GM18511 (cell line): ENCODE measurements at regions not wholly inside any gene's neighbourhood (a gene's known extent, or its start where the extent isn't known, plus 50 kb on each side); places are given as distances from the start of the nearest gene placed in this dataset.
A peak's percentile ranks its signal among the peaks of the same experiment; 100 is the strongest.
"Not testable (repeated sequence)": the region's sequence is repeated elsewhere in the genome, so short reads cannot be mapped to it uniquely, and the experiment has no call there.

Experiments used
- ATAC-seq: cut with Tn5 transposase; IDR thresholded peaks from one replicate; pipeline ENCODE4 v1.9.1; 2021; ENCODE audit warnings: mild to moderate bottlenecking, moderate library complexity; ENCODE audit not compliant: unreplicated experiment

GRCh38 chr13:81041761-81042160 lies 700.8 kb upstream of the SPRY2 start:
- no peak for ATAC-seq

GRCh38 chr13:81031996-81032395 lies 691.1 kb upstream of the SPRY2 start:
- no peak for ATAC-seq

DNA sequence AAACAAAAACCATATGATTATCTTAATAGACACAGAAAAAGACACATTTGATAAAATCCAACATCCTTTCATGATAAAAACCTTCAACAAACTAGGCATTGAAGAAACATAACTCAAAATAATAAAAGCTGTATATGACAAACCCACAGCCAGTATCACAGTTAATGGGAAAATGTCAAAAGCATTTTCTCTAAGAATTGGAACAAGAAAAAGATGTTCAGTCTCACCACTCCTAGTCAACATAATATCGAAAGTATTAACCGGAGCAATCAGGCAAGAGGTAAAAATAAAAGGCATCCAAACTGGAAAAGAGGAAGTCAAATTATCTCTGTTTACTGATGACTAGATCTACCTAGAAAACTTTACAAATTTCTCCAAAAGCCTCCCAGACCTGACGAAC lies 684.2 kb upstream of the SPRY2 start:
- ATAC-seq = no peak

DNA sequence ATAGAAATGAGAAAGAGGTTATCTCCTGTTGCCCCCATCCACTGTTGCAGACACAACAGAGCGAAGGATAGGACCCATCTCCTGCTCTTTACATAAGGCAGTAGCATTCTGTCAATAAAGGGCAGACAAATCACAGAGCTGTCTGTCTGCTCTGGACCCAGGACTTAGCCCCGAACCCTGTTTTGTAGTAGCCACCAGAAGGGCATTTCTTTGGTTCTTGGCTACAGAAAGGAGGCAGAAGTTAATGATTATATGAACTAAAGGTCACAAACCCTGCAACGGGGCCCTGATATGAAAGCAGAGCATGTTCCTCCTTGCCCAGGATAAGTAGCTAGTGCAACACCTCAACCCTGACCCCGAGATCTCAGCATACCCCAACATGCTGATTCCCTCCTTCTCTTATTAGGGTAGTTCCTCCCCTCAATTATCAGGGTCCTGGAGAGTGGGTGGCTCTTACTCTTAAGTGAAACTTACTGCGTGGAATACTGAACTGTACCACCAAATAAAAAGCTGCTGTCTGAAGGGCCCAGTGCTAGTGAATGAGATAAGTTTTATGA lies 680.4 kb upstream of the SPRY2 start:
- no peak for ATAC-seq

DNA sequence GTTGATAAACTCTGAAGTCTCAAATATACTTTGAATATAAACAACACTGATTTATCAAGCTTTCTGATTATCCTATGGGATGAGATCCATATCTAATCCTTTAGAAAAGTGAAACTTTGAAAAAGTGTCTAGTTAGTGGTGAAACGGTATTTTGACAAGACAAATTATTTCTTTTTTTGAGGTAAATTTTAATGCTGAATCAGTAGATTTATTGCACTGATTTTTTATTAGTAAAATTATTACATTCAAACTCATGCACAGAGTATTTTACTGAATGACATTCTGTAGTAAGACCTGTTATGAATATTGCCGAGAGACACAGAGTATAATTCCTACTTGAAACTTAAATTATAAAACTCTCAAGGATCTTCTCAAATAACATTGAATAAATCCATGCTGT lies 679.1 kb upstream of the SPRY2 start:
- no peak for ATAC-seq

- no peak for ATAC-seq
Observed at GRCh38 chr13:81018936-81019335, 678.0 kb upstream of the SPRY2 start.

DNA sequence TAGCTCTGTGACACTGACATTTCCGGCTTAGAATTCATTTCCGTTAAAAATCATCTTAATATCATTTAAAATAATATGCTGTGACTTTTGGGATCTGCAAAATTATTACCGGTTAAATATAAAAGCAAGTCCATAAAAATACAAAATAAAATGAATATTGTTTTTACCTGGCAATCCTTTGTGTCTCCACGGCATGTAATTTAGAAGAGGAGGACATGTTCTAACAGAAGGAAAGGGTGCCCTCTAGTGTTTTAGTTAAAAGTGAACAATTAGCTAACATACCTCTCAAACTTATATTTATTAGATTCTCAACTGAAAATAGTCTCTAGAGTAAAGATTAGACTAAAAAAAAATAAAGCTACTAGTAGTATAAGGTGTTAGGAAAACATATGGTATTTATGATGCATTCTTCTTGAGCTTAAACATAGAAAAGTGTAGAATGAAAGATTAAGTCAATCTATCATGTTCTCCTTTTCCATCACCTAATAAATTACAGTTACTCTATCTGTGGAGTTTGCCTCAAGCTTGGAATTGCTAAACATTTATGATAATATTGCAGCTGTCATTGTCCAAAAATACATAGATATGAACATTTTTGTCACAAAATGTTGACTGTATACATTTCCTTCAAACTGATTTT lies 676.7 kb upstream of the SPRY2 start:
- ATAC-seq = peak; percentile 81

DNA sequence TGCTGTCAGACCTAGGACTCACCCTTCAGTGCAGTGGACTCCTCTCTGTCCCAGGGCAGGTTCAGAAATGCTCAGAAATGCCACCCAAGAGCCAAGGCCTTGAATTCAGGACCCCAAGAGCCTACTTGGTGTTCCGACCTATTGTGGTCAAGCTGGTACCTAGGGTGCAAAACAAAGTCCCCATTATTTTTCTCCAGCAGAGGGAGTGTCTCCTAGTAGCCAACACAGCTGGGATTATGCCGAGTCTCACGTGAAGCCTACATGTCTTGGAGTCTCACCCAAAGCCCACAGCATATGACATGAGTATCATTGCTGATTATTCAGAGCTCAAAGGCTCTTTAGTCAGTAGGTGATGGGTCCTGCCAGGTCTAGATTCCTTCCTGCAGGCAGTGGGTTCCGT lies 671.1 kb upstream of the SPRY2 start:
- no peak for ATAC-seq

DNA sequence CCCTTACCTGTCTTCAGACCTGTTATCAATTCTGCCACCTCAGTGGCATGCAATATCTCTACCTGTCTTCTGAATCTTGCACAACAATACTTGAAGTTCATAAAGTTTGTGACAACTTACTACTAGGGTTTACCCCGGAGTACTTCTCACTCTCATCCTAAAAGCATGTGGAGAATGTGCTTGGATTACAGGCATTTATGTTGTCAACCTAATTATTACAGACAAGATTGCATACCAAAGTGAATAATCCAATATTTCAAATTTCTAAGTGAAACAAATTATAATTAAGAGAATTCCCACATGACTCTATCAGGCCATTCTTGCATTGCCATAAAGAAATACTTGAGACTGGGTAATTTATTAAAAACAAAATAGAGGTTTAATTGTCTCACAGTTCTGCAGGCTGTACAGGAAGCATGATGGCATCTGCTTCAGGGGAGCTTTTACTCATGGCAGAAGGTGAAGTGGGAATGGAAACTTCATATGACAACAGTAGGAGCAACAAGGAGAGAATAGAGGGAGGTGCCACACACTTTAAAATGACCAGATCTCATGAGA lies 661.0 kb upstream of the SPRY2 start:
- ATAC-seq = no peak

- ATAC-seq = not testable (repeated sequence)
Observed at GRCh38 chr13:80998603-80999002, 657.7 kb upstream of the SPRY2 start.

GRCh38 chr13:80989747-80990146 lies 648.8 kb upstream of the SPRY2 start:
- no peak for ATAC-seq

DNA sequence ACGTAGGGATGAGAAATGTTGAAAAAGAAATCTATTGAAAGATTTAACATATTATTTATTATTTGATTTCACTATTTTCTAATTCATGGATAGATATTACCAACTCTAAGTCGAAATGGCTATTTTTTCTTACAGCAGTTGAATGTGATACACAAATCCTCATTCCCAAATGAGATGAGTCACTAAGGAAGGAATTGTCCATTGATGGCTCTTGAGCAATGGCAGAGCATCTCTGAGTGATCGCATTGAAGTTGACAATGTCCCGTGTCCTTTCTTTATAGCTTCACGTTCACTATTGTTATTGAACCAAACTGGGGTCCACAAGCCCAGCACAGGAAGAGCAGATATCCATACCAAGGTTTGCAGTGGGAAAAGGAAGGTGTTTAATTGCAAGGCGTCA lies 648.3 kb upstream of the SPRY2 start:
- ATAC-seq = no peak

- ATAC-seq = no peak
Observed at GRCh38 chr13:80988391-80989151, 647.6 kb upstream of the SPRY2 start.

DNA sequence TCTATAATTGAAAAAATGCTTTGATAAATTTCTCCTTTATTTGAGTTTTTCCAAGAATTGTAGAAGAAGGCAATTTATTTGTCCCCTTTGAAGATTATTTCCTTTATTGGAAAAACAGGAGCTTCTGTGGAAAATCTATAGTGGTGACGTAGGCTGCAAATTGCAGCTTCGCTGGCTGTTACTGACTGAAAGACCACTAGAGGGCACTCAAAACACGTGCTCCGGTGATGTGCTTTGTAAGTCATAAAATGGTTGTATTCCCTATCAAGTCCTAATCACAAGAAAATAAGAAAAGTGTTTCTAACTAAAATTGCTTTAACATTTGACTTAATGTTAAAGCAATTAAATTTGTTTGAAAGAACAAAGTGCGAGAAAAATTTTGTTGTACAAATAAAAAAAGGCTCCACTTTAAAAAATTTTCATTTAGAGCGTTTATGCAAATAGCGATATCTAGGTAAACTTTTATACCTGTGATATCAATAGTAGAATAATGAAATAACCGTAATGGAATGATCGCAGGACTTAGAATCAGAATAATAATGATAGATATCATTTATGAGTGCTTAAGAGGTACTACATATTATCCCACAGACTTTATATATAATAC lies 638.2 kb upstream of the SPRY2 start:
- ATAC-seq = peak; percentile 96

DNA sequence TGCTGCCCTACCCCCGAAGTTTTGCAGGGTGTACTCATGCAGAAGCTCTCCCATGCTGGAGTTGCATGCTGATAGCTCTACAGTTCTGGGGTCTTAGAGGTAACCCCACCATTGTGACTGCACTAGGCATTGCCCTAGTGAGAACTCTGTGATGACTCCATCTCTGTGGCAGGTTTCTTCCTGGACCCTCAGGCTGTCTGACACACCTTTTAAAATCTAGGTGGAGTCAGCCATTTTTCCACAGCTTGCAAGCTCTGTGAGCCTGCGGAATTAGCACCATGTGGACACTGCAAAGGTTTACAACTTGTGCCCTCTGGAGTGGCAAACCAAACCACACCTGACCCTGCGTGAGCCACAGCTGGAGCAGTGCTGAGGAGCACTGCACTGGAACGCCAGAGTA lies 636.2 kb upstream of the SPRY2 start:
- no peak for ATAC-seq

GRCh38 chr13:80975903-80976302 lies 635.0 kb upstream of the SPRY2 start:
- ATAC-seq = no peak

DNA sequence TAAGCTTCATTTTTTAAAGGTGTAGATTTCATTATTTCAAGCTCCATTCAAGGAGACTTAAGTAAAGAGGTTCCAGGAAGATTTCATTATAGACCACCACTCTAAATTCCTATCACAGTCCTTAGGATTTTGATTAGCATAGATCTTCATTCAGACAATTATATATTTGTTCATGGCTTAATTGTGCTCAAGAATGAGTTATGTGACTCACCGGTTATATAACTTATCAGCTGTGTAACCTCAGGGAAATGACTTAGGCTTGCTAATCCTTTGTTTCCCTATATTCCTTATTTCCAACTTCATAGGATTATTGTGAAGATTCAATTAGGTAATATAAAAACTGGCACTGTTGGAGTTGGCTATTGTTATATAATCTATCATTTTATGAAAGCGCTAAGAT lies 632.8 kb upstream of the SPRY2 start:
- no peak for ATAC-seq

DNA sequence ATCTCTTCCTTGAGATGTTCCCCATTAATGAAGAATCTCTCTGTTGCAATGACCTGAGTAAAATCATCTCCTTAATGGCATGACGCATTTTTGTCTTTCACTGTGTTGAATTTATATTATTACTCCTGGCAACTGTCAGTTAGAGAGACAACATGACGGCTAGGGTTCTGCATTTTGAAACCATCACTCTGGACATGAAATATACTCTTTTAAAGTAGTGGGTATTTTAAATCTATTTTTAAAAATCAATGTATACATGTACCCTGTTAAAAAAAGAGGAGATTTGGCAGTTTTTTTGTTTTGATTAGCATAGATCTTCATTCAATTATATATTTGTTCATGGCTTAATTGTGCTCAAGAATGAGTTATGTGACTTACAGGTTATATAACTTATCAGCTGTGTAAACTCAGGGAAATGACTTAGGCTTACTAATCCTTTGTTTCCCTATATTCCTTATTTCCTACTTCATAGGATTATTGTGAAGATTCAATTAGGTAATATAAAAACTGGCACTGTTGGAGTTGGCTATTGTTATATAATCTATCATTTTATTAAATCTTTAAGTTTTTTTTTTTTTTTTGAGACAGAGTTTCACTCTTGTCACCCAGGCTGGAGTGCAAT lies 632.0 kb upstream of the SPRY2 start:
- ATAC-seq = no peak

GRCh38 chr13:80965097-80965496 lies 624.2 kb upstream of the SPRY2 start:
- ATAC-seq = no peak

DNA sequence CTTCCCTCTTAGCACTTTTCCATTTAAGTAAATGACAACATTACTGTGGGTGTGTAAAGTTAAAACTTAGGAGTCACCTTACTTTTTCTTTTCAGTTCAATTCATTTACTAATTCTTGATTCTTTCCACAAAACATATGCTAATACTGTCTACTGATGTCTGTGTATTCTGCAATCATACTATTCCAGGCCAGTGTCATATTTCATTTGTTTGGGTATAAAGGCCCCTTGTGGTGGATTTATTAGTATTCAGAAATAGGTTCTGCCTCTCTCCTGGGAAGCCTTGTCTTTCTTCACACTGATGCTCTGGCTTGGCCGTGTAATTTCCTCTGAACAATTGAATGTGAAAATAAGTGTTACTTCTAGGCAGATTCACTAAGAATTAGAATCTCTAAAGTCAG lies 621.9 kb upstream of the SPRY2 start:
- ATAC-seq = no peak

DNA sequence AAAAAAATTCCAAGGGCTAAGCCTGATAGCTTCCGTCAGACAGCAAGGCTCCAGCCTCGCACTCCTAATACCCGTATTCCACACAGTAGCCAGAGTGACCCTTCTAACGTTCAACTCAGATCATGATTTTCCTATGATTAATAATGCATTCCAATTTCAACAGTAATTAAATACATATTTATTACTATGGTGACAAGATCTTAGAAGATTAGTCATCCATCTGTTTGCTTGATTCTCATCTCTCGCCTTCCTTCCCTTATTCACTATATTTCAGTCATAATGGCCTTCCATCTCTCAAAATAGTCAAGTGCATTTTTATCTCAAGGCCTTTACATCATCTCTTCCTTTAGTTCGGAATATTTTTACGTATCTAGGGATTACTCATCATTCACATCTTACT lies 621.2 kb upstream of the SPRY2 start:
- ATAC-seq = no peak
